GM23338 (cell line): ENCODE measurements at regions not wholly inside any gene's neighbourhood (a gene's known extent, or its start where the extent isn't known, plus 50 kb on each side); places are given as distances from the start of the nearest gene placed in this dataset.

ENCODE experiments used
- ATAC-seq: fragments of 200-7000 bp; cut with Tn5 transposase; 3 replicates; pipeline ENCODE4 v1.9.1; 2020
- DNase-seq: peaks from one replicate; pipeline ENCODE4 v3.0.0-alpha.2; 2015; ENCODE audit warnings: low spot score
- H2AFZ ChIP-seq: fragments of 200-600 bp; sonication (generic); 2 replicates; pipeline ENCODE4 v1.8.0; 2016; ENCODE audit warnings: antibody characterized with exemption, mild to moderate bottlenecking, moderate library complexity
- H3F3A ChIP-seq: fragments of 200-600 bp; sonication (generic); replicated peaks from 2 replicates; pipeline ENCODE4 v1.8.0; 2017; ENCODE audit warnings: antibody characterized with exemption, mixed run types, low read depth
- H3K27ac ChIP-seq: fragments of 200-600 bp; sonication (generic); 2 replicates; pipeline ENCODE4 v1.6.1; 2016; ENCODE audit warnings: low read depth
- H3K27me3 ChIP-seq: fragments of 200-600 bp; sonication (generic); 2 replicates; pipeline ENCODE4 v1.8.0; 2016; ENCODE audit warnings: mild to moderate bottlenecking, mixed run types, moderate library complexity; ENCODE audit not compliant: insufficient read depth
- H3K36me3 ChIP-seq: fragments of 200-600 bp; sonication (generic); 2 replicates; pipeline ENCODE4 v1.8.0; 2016; ENCODE audit warnings: mild to moderate bottlenecking; ENCODE audit not compliant: insufficient read depth
- H3K4me1 ChIP-seq: fragments of 200-600 bp; sonication (generic); 2 replicates; pipeline ENCODE4 v1.8.0; 2016; ENCODE audit warnings: mild to moderate bottlenecking, moderate library complexity; ENCODE audit not compliant: insufficient read depth
- H3K4me2 ChIP-seq: fragments of 200-600 bp; sonication (generic); 2 replicates; pipeline ENCODE4 v1.7.1; 2017; ENCODE audit warnings: mixed run types
- H3K4me3 ChIP-seq: fragments of 200-600 bp; sonication (generic); 2 replicates; pipeline ENCODE4 v1.6.1; 2016; ENCODE audit warnings: mixed run types
- H3K79me2 ChIP-seq: fragments of 200-600 bp; sonication (generic); replicated peaks from 2 replicates; pipeline ENCODE4 v1.8.0; 2017; ENCODE audit warnings: mild to moderate bottlenecking; ENCODE audit not compliant: insufficient read depth
- H3K9me2 ChIP-seq: fragments of 200-600 bp; sonication (generic); 2 replicates; pipeline ENCODE4 v1.8.0; 2017; ENCODE audit not compliant: insufficient read depth
- H4K20me1 ChIP-seq: fragments of 200-600 bp; sonication (generic); replicated peaks from 2 replicates; pipeline ENCODE4 v1.8.0; 2017; ENCODE audit warnings: mild to moderate bottlenecking; ENCODE audit not compliant: insufficient read depth
- H3K27ac Mint-ChIP-seq: 2 replicates; pipeline ENCODE4 v1.8.0; 2020; ENCODE audit warnings: inconsistent platforms, mild to moderate bottlenecking, moderate library complexity, mixed read lengths
- H3K27me3 Mint-ChIP-seq: 3 replicates; pipeline ENCODE4 v1.8.0; 2022; ENCODE audit warnings: low read depth, mild to moderate bottlenecking, moderate library complexity, mixed read lengths, inconsistent platforms; ENCODE audit not compliant: insufficient read depth, poor library complexity
- H3K36me3 Mint-ChIP-seq: 3 replicates; pipeline ENCODE4 v1.8.0; 2021; ENCODE audit warnings: low read depth, mild to moderate bottlenecking, inconsistent platforms, moderate library complexity, mixed read lengths
- H3K4me1 Mint-ChIP-seq: 3 replicates; pipeline ENCODE4 v1.8.0; 2020; ENCODE audit warnings: mild to moderate bottlenecking, inconsistent platforms, mixed read lengths
- H3K4me3 Mint-ChIP-seq: 3 replicates; pipeline ENCODE4 v1.8.0; 2021; ENCODE audit warnings: moderate library complexity, mild to moderate bottlenecking, inconsistent platforms, mixed read lengths
- H3K9me3 Mint-ChIP-seq: 3 replicates; pipeline ENCODE4 v1.8.0; 2020; ENCODE audit warnings: moderate library complexity, mild to moderate bottlenecking, inconsistent platforms, mixed read lengths
- CREB1 ChIP-seq: fragments of 250-450 bp; sonication (Bioruptor Pico); IDR thresholded peaks from 2 replicates; pipeline ENCODE4 v1.5.0; 2020; ENCODE audit warnings: low read depth, mild to moderate bottlenecking, moderate library complexity
- EZH2 ChIP-seq: fragments of 200-600 bp; sonication (generic); IDR thresholded peaks from one replicate; pipeline ENCODE4 v1.8.0; 2017; ENCODE audit warnings: antibody characterized with exemption, mild to moderate bottlenecking, low read depth; ENCODE audit not compliant: unreplicated experiment
- EZH2phosphoT487 ChIP-seq: fragments of 200-600 bp; sonication (generic); IDR thresholded peaks from one replicate; pipeline ENCODE4 v1.8.1; 2018; ENCODE audit warnings: antibody characterized with exemption; ENCODE audit not compliant: unreplicated experiment
- JUNB ChIP-seq: IDR thresholded peaks from one replicate; pipeline ENCODE4 v1.6.1; 2016; ENCODE audit warnings: antibody characterized with exemption; ENCODE audit not compliant: unreplicated experiment
- NANOG ChIP-seq: IDR thresholded peaks from 2 replicates; pipeline ENCODE4 v1.6.1; 2016; ENCODE audit warnings: antibody characterized with exemption, borderline replicate concordance
- POLR2AphosphoS5 ChIP-seq: IDR thresholded peaks from 2 replicates; pipeline ENCODE4 v1.6.1; 2016; ENCODE audit warnings: antibody characterized with exemption, low read depth
- STAT1 ChIP-seq: IDR thresholded peaks from one replicate; pipeline ENCODE4 v1.6.1; 2016; ENCODE audit warnings: antibody characterized with exemption; ENCODE audit not compliant: unreplicated experiment
- ZNF114 ChIP-seq: fragments of 250-450 bp; sonication (Bioruptor Pico); IDR thresholded peaks from 2 replicates; pipeline ENCODE4 v1.5.0; 2020; ENCODE audit warnings: mild to moderate bottlenecking, moderate library complexity
- ZNF331 ChIP-seq: fragments of 250-450 bp; sonication (Bioruptor Pico); IDR thresholded peaks from 2 replicates; pipeline ENCODE4 v1.5.0; 2020; ENCODE audit warnings: low read depth, mild to moderate bottlenecking, moderate library complexity
- TF ChIP-seq, protein P1 (sequence below): IDR thresholded peaks from 2 replicates; pipeline ENCODE4 v1.6.1; 2016; ENCODE audit warnings: antibody characterized with exemption
- TF ChIP-seq, protein P2 (sequence below): IDR thresholded peaks from one replicate; pipeline ENCODE4 v1.6.1; 2018; ENCODE audit warnings: antibody characterized with exemption; ENCODE audit not compliant: unreplicated experiment
- TF ChIP-seq, protein P3 (sequence below), 2 experiments: fragments of 200-600 bp in 1 of 2; sonication (generic) in 1 of 2; conservative IDR thresholded peaks; 2 replicates each; pipeline versions ENCODE4 v1.5.1 to v1.6.1; 2016 to 2017; ENCODE audit warnings: antibody characterized with exemption in 2 of 2, low read depth in 2 of 2, mild to moderate bottlenecking in 2 of 2, moderate library complexity in 1 of 2
- TF ChIP-seq, protein P4 (sequence below): fragments of 250-450 bp; sonication (Bioruptor Pico); IDR thresholded peaks from 2 replicates; pipeline ENCODE4 v1.5.0; 2020; ENCODE audit warnings: mild to moderate bottlenecking, moderate library complexity

DNA sequence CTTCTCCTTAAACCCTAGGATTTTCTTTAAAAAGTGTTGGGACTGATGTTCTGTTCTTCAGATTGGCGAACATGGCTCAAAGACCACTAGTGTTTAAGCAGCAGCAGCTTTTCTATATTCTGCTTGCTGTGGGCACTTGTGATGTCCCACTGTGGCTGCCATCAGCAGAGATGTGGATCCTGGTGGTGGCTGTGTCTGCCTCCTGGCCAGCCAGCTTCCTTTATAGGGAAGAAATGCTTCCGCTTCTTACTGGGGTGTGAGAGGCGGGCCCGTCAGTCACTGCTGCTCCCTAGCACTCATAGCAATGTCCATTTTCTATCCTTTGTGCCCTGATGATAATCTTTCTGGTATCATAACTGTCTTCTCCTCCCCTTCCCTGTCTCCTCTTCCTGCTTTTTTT lies 66.7 kb upstream of the ESR1 start (continued):
- TF ChIP-seq, protein P1, sequence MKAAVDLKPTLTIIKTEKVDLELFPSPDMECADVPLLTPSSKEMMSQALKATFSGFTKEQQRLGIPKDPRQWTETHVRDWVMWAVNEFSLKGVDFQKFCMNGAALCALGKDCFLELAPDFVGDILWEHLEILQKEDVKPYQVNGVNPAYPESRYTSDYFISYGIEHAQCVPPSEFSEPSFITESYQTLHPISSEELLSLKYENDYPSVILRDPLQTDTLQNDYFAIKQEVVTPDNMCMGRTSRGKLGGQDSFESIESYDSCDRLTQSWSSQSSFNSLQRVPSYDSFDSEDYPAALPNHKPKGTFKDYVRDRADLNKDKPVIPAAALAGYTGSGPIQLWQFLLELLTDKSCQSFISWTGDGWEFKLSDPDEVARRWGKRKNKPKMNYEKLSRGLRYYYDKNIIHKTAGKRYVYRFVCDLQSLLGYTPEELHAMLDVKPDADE, result no peak

DNA sequence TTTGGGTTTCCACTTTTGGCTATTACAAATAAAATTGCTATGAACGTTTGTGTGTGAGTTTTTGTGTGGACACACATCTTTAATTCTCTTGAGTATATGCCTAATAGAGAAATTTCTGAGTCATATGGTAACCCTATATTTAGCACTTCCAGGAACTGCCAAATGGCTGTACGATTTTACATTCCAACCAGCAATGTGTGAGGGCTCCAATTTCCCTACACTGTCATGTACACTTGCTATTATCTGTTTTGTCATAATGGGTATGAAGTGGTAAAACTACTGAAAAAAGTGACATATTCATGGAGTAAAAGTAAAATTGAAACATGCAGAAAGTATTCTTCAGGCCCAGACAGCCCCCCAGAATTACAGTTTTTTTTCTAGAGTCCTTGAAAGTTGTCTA lies 59.6 kb upstream of the ESR1 start:
- Histone ChIP-seq H3K27ac (no peak overlapping the region), H3F3A (no peaks in the 10 kb centered on the region), H3K4me1 (no peaks in the 10 kb centered on the region), H3K79me2 (no peaks in the 10 kb centered on the region), H4K20me1 (no peaks in the 10 kb centered on the region), H3K4me2 (no peak overlapping the region), H3K4me3 (no peak overlapping the region), H2AFZ (no peak overlapping the region), H3K36me3 (no peaks in the 10 kb centered on the region), H3K27me3 (no peaks in the 10 kb centered on the region), H3K9me2 (no peaks in the 10 kb centered on the region)
- TF ChIP-seq STAT1 (no peak), CREB1 (CRISPR knock-in tag) (no peak), ZNF331 (CRISPR knock-in tag) (no peak), NANOG (no peak), EZH2phosphoT487 (no peak), ZNF114 (CRISPR knock-in tag) (no peak), EZH2 (no peak), JUNB (no peak), POLR2AphosphoS5 (no peak)
- TF ChIP-seq, protein P2, sequence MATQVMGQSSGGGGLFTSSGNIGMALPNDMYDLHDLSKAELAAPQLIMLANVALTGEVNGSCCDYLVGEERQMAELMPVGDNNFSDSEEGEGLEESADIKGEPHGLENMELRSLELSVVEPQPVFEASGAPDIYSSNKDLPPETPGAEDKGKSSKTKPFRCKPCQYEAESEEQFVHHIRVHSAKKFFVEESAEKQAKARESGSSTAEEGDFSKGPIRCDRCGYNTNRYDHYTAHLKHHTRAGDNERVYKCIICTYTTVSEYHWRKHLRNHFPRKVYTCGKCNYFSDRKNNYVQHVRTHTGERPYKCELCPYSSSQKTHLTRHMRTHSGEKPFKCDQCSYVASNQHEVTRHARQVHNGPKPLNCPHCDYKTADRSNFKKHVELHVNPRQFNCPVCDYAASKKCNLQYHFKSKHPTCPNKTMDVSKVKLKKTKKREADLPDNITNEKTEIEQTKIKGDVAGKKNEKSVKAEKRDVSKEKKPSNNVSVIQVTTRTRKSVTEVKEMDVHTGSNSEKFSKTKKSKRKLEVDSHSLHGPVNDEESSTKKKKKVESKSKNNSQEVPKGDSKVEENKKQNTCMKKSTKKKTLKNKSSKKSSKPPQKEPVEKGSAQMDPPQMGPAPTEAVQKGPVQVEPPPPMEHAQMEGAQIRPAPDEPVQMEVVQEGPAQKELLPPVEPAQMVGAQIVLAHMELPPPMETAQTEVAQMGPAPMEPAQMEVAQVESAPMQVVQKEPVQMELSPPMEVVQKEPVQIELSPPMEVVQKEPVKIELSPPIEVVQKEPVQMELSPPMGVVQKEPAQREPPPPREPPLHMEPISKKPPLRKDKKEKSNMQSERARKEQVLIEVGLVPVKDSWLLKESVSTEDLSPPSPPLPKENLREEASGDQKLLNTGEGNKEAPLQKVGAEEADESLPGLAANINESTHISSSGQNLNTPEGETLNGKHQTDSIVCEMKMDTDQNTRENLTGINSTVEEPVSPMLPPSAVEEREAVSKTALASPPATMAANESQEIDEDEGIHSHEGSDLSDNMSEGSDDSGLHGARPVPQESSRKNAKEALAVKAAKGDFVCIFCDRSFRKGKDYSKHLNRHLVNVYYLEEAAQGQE, result no peak
- TF ChIP-seq, protein P1, result no peak
- TF ChIP-seq, protein P3, sequence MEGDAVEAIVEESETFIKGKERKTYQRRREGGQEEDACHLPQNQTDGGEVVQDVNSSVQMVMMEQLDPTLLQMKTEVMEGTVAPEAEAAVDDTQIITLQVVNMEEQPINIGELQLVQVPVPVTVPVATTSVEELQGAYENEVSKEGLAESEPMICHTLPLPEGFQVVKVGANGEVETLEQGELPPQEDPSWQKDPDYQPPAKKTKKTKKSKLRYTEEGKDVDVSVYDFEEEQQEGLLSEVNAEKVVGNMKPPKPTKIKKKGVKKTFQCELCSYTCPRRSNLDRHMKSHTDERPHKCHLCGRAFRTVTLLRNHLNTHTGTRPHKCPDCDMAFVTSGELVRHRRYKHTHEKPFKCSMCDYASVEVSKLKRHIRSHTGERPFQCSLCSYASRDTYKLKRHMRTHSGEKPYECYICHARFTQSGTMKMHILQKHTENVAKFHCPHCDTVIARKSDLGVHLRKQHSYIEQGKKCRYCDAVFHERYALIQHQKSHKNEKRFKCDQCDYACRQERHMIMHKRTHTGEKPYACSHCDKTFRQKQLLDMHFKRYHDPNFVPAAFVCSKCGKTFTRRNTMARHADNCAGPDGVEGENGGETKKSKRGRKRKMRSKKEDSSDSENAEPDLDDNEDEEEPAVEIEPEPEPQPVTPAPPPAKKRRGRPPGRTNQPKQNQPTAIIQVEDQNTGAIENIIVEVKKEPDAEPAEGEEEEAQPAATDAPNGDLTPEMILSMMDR (conservative IDR thresholded peaks at IDR 0.05; ENCODE audit: low read depth in 2 of 2), result no peak
- TF ChIP-seq, protein P4, sequence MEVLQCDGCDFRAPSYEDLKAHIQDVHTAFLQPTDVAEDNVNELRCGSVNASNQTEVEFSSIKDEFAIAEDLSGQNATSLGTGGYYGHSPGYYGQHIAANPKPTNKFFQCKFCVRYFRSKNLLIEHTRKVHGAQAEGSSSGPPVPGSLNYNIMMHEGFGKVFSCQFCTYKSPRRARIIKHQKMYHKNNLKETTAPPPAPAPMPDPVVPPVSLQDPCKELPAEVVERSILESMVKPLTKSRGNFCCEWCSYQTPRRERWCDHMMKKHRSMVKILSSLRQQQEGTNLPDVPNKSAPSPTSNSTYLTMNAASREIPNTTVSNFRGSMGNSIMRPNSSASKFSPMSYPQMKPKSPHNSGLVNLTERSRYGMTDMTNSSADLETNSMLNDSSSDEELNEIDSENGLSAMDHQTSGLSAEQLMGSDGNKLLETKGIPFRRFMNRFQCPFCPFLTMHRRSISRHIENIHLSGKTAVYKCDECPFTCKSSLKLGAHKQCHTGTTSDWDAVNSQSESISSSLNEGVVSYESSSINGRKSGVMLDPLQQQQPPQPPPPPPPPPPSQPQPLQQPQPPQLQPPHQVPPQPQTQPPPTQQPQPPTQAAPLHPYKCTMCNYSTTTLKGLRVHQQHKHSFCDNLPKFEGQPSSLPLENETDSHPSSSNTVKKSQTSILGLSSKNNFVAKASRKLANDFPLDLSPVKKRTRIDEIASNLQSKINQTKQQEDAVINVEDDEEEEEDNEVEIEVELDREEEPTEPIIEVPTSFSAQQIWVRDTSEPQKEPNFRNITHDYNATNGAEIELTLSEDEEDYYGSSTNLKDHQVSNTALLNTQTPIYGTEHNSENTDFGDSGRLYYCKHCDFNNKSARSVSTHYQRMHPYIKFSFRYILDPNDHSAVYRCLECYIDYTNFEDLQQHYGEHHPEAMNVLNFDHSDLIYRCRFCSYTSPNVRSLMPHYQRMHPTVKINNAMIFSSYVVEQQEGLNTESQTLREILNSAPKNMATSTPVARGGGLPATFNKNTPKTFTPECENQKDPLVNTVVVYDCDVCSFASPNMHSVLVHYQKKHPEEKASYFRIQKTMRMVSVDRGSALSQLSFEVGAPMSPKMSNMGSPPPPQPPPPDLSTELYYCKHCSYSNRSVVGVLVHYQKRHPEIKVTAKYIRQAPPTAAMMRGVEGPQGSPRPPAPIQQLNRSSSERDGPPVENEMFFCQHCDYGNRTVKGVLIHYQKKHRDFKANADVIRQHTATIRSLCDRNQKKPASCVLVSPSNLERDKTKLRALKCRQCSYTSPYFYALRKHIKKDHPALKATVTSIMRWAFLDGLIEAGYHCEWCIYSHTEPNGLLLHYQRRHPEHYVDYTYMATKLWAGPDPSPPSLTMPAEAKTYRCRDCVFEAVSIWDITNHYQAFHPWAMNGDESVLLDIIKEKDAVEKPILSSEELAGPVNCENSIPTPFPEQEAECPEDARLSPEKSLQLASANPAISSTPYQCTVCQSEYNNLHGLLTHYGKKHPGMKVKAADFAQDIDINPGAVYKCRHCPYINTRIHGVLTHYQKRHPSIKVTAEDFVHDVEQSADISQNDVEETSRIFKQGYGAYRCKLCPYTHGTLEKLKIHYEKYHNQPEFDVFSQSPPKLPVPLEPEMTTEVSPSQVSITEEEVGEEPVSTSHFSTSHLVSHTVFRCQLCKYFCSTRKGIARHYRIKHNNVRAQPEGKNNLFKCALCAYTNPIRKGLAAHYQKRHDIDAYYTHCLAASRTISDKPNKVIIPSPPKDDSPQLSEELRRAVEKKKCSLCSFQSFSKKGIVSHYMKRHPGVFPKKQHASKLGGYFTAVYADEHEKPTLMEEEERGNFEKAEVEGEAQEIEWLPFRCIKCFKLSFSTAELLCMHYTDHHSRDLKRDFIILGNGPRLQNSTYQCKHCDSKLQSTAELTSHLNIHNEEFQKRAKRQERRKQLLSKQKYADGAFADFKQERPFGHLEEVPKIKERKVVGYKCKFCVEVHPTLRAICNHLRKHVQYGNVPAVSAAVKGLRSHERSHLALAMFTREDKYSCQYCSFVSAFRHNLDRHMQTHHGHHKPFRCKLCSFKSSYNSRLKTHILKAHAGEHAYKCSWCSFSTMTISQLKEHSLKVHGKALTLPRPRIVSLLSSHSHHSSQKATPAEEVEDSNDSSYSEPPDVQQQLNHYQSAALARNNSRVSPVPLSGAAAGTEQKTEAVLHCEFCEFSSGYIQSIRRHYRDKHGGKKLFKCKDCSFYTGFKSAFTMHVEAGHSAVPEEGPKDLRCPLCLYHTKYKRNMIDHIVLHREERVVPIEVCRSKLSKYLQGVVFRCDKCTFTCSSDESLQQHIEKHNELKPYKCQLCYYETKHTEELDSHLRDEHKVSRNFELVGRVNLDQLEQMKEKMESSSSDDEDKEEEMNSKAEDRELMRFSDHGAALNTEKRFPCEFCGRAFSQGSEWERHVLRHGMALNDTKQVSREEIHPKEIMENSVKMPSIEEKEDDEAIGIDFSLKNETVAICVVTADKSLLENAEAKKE (CRISPR knock-in tag), result no peak
- Mint-ChIP-seq H3K36me3 (no peaks in the 10 kb centered on the region), H3K27me3 (no peaks in the 10 kb centered on the region), H3K4me1 (no peaks in the 10 kb centered on the region), H3K9me3 (no peaks in the 10 kb centered on the region), H3K27ac (no peak overlapping the region), H3K4me3 (no peak overlapping the region)
- ATAC-seq (no peak), DNase-seq (no peak)
